ENCODE measurements at regions not wholly inside any gene's neighbourhood (a gene's known extent, or its start where the extent isn't known, plus 50 kb on each side); places are given as distances from the start of the nearest gene placed in this dataset.

DNA sequence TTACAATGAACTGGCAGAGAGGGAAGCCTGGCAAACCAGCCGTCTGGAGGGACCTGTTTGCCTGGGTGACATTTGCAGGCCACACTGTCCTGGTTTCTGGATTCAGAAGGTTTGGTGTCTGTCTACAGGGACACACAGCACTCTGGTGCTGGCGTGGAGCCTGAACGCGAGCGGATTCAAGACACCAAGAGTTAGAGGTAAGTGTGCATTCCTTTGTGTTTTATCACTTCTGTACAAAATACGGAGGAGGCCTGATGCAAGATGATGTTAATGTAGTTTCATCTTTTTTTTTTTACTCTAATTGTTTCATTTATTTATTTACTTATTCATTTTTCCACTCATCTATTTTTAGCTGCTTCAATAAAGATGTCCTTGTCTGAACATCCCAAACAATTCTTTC lies 485.3 kb upstream of the ADARB2 start:
- TF ChIP-seq, protein P1, sequence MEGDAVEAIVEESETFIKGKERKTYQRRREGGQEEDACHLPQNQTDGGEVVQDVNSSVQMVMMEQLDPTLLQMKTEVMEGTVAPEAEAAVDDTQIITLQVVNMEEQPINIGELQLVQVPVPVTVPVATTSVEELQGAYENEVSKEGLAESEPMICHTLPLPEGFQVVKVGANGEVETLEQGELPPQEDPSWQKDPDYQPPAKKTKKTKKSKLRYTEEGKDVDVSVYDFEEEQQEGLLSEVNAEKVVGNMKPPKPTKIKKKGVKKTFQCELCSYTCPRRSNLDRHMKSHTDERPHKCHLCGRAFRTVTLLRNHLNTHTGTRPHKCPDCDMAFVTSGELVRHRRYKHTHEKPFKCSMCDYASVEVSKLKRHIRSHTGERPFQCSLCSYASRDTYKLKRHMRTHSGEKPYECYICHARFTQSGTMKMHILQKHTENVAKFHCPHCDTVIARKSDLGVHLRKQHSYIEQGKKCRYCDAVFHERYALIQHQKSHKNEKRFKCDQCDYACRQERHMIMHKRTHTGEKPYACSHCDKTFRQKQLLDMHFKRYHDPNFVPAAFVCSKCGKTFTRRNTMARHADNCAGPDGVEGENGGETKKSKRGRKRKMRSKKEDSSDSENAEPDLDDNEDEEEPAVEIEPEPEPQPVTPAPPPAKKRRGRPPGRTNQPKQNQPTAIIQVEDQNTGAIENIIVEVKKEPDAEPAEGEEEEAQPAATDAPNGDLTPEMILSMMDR (IDR thresholded peaks at IDR 0.05; ENCODE audit: low read depth, low read length, missing input control): no peak
- TF ChIP-seq, protein P2, sequence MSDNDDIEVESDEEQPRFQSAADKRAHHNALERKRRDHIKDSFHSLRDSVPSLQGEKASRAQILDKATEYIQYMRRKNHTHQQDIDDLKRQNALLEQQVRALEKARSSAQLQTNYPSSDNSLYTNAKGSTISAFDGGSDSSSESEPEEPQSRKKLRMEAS (IDR thresholded peaks at IDR 0.05): no peak
- TF ChIP-seq, protein P3, sequence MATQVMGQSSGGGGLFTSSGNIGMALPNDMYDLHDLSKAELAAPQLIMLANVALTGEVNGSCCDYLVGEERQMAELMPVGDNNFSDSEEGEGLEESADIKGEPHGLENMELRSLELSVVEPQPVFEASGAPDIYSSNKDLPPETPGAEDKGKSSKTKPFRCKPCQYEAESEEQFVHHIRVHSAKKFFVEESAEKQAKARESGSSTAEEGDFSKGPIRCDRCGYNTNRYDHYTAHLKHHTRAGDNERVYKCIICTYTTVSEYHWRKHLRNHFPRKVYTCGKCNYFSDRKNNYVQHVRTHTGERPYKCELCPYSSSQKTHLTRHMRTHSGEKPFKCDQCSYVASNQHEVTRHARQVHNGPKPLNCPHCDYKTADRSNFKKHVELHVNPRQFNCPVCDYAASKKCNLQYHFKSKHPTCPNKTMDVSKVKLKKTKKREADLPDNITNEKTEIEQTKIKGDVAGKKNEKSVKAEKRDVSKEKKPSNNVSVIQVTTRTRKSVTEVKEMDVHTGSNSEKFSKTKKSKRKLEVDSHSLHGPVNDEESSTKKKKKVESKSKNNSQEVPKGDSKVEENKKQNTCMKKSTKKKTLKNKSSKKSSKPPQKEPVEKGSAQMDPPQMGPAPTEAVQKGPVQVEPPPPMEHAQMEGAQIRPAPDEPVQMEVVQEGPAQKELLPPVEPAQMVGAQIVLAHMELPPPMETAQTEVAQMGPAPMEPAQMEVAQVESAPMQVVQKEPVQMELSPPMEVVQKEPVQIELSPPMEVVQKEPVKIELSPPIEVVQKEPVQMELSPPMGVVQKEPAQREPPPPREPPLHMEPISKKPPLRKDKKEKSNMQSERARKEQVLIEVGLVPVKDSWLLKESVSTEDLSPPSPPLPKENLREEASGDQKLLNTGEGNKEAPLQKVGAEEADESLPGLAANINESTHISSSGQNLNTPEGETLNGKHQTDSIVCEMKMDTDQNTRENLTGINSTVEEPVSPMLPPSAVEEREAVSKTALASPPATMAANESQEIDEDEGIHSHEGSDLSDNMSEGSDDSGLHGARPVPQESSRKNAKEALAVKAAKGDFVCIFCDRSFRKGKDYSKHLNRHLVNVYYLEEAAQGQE (IDR thresholded peaks at IDR 0.05): no peak
